ENCODE measurements at regions not wholly inside any gene's neighbourhood (a gene's known extent, or its start where the extent isn't known, plus 50 kb on each side); places are given as distances from the start of the nearest gene placed in this dataset.
"Not testable (repeated sequence)": the region's sequence is repeated elsewhere in the genome, so short reads cannot be mapped to it uniquely, and the experiment has no call there.

DNA sequence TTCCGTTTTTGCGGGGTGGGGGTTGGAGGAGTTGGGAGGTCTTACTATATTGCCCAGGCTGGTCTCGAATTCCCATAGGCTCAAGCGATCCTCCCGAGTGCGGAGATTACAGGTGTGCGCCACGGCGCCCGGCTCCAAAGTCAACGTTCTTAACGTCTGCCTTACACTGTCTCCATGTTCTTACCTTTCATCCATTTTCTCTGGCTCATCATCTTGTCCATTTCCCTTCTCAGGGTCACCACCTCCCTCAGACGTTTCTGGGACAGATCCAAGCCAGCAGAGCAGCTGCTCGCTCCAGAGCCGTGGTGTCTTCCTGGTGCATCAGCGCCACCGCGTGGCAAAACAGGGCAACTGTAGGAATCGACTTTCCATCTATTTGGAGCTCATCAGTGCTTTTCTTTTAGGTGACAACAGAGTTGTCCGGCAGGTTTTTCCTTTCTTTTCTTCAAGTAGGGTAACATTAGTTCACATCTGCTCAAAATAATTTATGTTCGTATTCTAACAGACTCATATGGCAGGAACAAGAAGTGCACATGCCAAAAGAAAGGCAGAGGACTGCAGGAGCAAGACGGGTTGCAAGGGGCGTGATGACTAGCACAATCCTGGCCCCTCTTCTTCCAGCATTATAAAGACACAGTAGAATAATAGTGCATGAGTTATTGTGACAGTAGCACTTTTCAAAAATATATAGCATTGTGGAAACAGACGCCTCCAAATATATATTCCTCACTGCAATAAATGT is 103.1 kb upstream of the ABCC4 start:
- no peak for TF ChIP-seq POLR2A (IDR thresholded peaks at IDR 0.05; ENCODE audit: low read length)
- no peak for TF ChIP-seq GATA1 (IDR thresholded peaks at IDR 0.05; ENCODE audit: low read depth, low read length)
- peak; percentile 81 to 90 for DNase-seq

DNA sequence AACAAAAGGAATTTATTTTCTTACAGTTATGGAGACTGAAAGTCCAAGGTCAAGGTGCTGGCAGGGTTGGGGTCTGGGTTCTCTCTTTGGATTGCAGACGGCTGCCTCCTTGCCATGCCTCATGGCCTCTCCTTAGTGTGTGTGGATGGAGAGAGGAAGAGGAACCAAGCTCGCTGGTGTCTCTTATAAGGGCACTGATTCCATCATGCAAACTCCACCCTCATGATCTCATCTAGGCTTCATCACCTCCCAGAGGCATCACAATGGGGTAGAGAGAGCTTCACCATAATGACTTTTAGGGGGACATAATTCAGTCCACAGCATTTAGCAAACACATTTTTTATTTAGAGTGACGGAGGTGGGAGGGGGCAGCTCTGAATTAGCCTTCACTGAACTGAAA is 104.9 kb upstream of the ABCC4 start:
- no peak for DNase-seq

DNA sequence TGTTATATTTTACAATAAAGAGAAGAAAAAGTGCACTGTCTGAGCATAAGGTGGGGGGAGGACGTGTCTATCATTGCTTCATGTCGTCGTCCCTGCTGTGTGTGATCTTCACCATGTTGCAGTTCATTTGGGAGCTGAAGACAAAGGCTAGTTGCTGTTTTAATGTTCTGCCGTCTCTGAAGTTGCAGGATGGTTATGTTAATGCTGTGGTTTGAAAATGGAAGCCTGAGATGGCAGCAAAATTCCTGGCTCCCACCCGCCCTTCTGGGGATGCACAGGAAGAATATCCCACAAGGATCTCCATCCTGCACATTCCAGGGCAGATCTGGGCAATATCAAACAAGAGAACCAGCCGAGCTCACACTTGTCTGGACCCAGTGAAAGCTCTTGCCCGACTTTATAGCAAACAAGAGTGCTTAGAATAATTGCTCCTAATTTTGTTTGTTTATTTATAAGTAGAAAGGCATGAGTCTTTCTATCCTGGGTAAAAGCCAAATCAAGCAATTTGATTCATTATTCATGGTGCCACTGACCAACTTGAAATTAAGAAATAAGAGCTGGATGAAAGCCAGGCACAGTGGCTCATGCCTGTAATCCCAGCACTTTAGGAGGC is 110.3 kb upstream of the ABCC4 start:
- DNase-seq = no peak
- no peak for TF ChIP-seq POLR2A (IDR thresholded peaks at IDR 0.05; ENCODE audit: low read length)
- no peak for TF ChIP-seq GATA1 (IDR thresholded peaks at IDR 0.05; ENCODE audit: low read depth, low read length)

More for the DNA sequence above, 104.9 kb upstream of the ABCC4 start:
- no peak for TF ChIP-seq POLR2A (IDR thresholded peaks at IDR 0.05; ENCODE audit: low read length)
- TF ChIP-seq GATA1 (IDR thresholded peaks at IDR 0.05; ENCODE audit: low read depth, low read length) = no peak

DNA sequence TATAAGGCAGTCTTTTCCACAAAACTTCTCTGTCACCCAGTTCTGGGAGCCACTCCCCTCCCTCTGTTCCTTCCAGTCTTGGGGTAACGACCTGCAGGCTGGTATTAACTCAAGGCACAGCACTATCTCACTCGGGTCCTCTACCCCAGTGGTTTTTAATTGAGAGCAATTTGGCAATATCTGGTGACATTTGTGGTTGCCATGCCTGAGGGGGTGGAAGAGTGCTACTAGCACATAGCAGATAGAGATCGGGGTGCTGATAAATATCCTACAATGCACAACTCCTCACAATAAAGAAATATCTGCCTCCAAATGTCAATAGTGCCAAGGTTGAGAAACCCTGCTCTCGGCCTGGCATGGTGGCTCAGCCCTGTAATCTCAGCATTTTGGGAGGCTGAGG is 117.7 kb upstream of the ABCC4 start:
- TF ChIP-seq POLR2A (IDR thresholded peaks at IDR 0.05; ENCODE audit: low read length) = no peak
- no peak for TF ChIP-seq GATA1 (IDR thresholded peaks at IDR 0.05; ENCODE audit: low read depth, low read length)
- DNase-seq = no peak

DNA sequence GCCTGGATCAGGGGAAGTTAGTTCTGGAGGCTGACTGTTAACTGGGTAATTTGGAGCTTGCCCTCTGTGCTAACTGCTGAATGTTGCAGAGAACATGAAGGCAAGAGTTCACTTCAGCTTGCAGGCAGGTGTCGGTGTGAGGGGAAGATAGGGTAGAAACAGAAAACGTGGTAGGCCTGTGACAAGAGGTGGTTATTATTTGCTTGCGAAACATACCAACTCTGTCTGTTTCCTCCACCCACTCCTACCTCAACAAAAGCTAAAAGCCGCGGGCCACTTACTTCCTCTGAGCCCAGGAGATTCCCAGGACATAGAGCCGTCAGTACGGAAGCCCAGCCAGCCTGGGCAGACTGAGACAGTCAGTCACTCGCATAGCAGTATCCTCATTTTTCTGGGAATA is 119.2 kb upstream of the ABCC4 start:
- no peak for TF ChIP-seq POLR2A (IDR thresholded peaks at IDR 0.05; ENCODE audit: low read length)
- no peak for TF ChIP-seq GATA1 (IDR thresholded peaks at IDR 0.05; ENCODE audit: low read depth, low read length)
- DNase-seq = no peak

DNA sequence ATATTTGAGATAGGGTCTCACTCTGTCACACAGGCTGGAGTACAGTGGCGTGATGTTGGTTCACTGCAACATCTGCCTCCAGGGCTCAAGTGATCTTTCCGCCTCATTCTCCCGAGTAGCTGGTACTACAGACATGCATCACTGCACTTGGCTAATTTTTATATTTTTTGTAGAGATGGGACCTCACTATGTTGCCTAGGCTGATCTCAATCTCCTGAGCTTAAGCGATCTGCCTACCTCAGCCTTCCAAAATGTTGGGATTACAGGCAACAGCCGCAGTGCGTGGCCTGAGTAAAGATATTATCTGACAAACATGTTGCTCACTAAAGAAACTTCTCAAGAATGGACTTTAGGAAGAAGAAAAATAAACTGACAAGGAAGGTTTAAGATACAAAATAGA is 125.4 kb upstream of the ABCC4 start:
- no peak for DNase-seq
- TF ChIP-seq GATA1 (IDR thresholded peaks at IDR 0.05; ENCODE audit: low read depth, low read length) (no peak), POLR2A (IDR thresholded peaks at IDR 0.05; ENCODE audit: low read length) (no peak)

DNA sequence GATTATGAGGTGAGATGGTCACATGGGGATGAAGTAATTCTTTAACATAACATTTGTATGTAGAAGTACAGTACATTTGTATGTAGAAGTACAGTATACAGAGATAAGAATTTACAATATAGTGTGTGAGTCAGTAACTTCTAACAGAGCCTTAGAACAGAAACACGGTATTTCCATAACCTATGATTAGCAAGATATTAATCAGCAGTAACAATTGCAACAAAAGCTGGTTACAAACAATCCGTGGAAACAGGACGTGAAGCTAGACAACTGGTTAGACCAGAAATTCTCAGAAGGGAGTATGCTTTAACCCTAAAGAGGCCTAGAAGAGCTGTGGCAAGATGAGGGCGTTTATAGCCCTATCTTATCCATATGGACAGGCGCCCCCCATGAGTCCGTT is 122.0 kb upstream of the CLDN10 start:
- not testable (repeated sequence) for DNase-seq

DNA sequence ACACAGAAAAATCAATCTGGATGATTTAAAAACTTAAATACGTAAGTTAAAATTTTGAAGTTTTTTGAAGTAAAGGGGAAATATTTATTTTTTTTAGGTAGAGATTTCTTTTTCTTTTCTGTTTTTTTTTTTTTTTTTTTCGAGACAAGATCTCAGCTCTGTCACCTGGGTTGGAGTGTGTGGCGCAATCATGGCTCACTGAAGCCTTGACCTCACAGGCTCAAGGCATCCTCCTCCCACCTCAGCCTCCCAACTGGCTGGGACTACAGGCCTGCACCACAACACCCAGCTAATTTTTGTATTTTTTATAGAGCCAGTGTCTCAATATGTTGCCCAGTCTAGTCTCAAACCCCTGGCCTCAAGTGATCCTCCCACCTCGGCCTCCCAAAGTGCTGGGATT is 120.4 kb upstream of the CLDN10 start:
- no peak for DNase-seq
- TF ChIP-seq POLR2A (IDR thresholded peaks at IDR 0.05; ENCODE audit: low read length) (no peak), GATA1 (IDR thresholded peaks at IDR 0.05; ENCODE audit: low read depth, low read length) (no peak)

DNA sequence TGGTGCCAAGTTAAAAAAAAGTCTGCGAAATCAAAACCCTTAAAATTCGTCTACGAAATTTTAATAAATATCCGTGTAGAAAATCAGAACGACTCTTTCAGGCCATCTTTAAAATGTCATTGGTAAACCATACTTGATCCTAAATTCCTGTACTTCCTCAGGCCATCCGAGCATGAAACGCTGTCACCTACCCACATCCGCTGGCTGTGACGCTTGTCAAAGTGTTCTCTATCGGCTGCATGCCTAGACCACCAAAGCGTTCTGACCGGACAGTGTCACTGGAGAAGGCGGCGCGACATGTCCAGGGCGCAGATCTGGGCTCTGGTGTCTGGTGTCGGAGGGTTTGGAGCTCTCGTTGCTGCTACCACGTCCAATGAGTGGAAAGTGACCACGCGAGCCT is 119.0 kb upstream of the CLDN10 start:
- no peak for TF ChIP-seq POLR2A (IDR thresholded peaks at IDR 0.05; ENCODE audit: low read length)
- TF ChIP-seq GATA1 (IDR thresholded peaks at IDR 0.05; ENCODE audit: low read depth, low read length) = no peak
- no peak for DNase-seq

DNA sequence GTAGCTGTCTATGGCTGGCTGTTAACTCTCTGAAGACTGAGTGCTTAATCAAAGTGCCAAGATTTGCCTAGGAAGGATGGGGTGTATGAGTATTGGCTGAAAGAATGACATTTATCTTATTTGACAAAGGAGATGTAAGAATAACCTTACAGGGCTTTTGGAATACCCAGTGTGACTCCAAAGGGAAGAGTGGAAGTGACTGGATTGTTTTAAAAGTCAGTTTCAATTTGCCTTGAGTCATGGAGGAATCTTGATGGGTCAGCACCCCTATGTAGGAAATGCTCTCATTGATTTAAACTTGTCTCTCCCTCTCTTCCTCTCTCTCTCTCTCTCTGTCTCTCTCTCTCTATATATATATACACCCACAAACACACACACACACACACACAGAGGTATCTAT is 118.4 kb upstream of the CLDN10 start:
- no peak for TF ChIP-seq POLR2A (IDR thresholded peaks at IDR 0.05; ENCODE audit: low read length)
- TF ChIP-seq GATA1 (IDR thresholded peaks at IDR 0.05; ENCODE audit: low read depth, low read length) = no peak
- no peak for DNase-seq

DNA sequence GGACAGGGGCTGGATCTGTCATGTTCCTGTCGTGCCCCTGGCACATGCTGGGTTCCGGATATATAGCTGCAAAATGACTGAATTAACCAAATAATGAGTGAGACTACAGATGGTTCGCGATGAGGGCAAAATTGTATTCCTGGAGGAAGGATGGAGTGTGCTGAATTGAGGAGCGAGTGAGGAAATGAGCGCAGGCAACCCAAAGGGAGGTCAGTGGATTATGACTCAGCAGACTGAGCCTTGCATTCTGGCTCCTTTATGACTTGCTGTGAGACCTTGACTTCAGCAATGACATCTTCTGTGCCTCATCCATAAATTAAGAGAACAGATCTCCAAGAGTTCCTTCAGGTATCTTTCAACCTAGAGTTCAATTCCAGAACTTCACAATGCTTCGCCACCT is 115.0 kb upstream of the CLDN10 start:
- TF ChIP-seq POLR2A (IDR thresholded peaks at IDR 0.05; ENCODE audit: low read length) (no peak), GATA1 (IDR thresholded peaks at IDR 0.05; ENCODE audit: low read depth, low read length) (no peak)
- no peak for DNase-seq

DNA sequence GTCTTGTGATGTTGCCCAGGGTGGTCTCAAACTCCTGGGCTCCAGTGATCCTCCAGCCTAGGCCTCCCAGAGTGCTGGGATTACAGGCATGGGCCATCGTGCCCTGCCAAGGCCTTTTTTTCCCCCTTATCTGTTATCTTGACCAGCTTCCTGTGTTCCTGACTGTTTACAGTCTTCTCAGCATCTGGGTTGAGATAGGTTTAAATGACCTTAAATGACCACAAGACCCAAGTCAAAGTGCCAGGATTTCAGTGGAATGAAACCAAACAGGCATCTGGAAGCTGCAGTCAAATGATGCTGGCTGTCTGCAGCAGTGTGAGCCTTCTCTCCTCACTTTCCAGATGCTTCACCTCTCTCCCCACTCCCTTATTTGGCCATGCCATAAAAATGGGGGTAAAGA is 114.2 kb upstream of the CLDN10 start:
- TF ChIP-seq GATA1 (IDR thresholded peaks at IDR 0.05; ENCODE audit: low read depth, low read length) = no peak
- TF ChIP-seq POLR2A (IDR thresholded peaks at IDR 0.05; ENCODE audit: low read length) = no peak
- DNase-seq = peak in 1 of 2 experiments; percentile 27

DNA sequence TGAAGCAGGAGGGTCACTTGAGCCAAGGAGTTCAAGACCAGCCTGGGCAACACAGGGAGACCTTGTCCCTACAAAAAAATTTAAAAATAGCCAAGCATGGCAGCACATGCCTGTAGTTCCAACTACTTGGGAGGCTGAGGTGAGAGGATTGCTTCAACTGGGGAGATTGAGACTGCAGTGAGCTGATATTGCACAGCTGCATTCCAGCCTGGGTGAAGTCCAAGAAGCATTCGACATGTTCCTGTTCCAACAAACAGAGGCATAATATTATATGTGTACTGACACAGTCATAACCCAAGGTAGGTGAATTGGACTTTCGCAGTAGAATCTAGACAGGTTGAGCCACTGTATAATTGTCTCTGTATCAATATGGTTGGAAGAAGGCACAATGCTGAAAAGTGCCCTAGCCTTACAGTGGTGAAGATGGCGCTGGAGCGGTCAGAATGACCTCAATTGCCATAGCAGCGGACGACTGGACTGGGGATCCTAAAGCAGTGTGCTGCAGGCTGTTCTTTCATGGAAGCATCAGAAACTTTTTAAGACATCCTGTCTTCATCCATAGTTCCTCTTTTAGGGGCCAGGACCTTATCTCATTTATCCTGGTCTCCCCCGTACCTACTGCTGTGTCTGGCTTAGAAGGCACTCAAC is 112.0 kb upstream of the CLDN10 start:
- no peak for DNase-seq
- no peak for TF ChIP-seq POLR2A (IDR thresholded peaks at IDR 0.05; ENCODE audit: low read length)
- no peak for TF ChIP-seq GATA1 (IDR thresholded peaks at IDR 0.05; ENCODE audit: low read depth, low read length)

DNA sequence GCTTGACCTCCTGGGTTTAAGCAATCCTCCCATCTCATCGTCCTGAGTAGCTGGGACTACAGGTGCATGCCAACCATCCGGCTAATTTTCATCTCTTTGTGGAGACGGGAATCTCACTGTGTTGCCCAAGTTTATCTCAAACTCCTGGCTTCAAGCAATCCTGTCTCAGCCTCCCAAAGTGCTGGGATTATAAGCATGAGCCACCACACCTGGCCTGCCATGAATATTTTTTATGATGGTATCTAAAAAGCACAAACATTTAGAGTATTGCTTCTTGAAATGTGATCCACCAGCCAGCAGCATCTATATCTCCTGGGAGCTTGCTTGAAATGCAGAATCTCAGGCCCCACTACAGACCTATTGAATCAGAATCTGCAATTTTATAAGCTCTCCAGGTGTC is 111.2 kb upstream of the CLDN10 start:
- no peak for TF ChIP-seq GATA1 (IDR thresholded peaks at IDR 0.05; ENCODE audit: low read depth, low read length)
- TF ChIP-seq POLR2A (IDR thresholded peaks at IDR 0.05; ENCODE audit: low read length) = no peak

More for the DNA sequence above, 111.2 kb upstream of the CLDN10 start:
- no peak for DNase-seq
